SK-N-SH (cell line): ENCODE measurements at regions not wholly inside any gene's neighbourhood (a gene's known extent, or its start where the extent isn't known, plus 50 kb on each side); places are given as distances from the start of the nearest gene placed in this dataset.

ENCODE experiments used
- CTCF ChIA-PET: fragments of 300-600, 350-600 bp; formaldehyde crosslinking; extraction: SDS; loops from one replicate; lab custom pipeline; 2021; lab: Yijun Ruan, JAX
- POLR2A ChIA-PET: fragments of 350-600 bp; sonication (Branson Sonifier 250); formaldehyde crosslinking; extraction: SDS; loops from one replicate; lab custom pipeline; 2020; ENCODE audit warnings: antibody characterized with exemption, inconsistent platforms; lab: Yijun Ruan, JAX
- DNase-seq: peaks from one replicate; pipeline ENCODE4 v3.0.0; 2012
- H2AFZ ChIP-seq: fragments of 200-600 bp; sonication (generic); 2 replicates; pipeline ENCODE4 v1.8.1; 2016; ENCODE audit warnings: antibody characterized with exemption, mild to moderate bottlenecking, low read depth
- H3F3A ChIP-seq: fragments of 200-600 bp; sonication (generic); replicated peaks from 2 replicates; pipeline ENCODE3; 2016; ENCODE audit warnings: antibody characterized with exemption, mild to moderate bottlenecking; ENCODE audit not compliant: insufficient read depth
- H3K27ac ChIP-seq, 2 experiments: fragments of 200-500 bp in 1 of 2; fragments of 200-600 bp in 1 of 2; sonication (Bioruptor generic) in 1 of 2; sonication (generic), shearing (Covaris generic) in 1 of 2; 2 replicates each; pipeline versions ENCODE4 v1.5.1 to v1.6.1; 2014 to 2016; ENCODE audit warnings: low read depth in 2 of 2, inconsistent platforms in 1 of 2, low read length in 1 of 2, mild to moderate bottlenecking in 1 of 2, mixed read lengths in 1 of 2
- H3K27me3 ChIP-seq: fragments of 200-600 bp; sonication (generic), shearing (Covaris generic); 2 replicates; pipeline ENCODE4 v1.6.1; 2016; ENCODE audit warnings: mixed run types; ENCODE audit not compliant: insufficient read depth
- H3K36me3 ChIP-seq, 2 experiments: fragments of 200-500 bp in 1 of 2; fragments of 200-600 bp in 1 of 2; sonication (Bioruptor generic) in 1 of 2; sonication (generic) in 1 of 2; replicated peaks in 1 of 2; 2 replicates each; pipeline versions ENCODE3 to v1.5.1; 2014 to 2016; ENCODE audit warnings: low read length in 1 of 2, mild to moderate bottlenecking in 1 of 2; ENCODE audit not compliant: insufficient read depth in 2 of 2, control insufficient read depth in 1 of 2
- H3K4me1 ChIP-seq, 2 experiments: fragments of 200-500 bp in 1 of 2; fragments of 200-600 bp in 1 of 2; sonication (Bioruptor generic) in 1 of 2; sonication (generic), shearing (Covaris generic) in 1 of 2; 2 replicates each; pipeline versions ENCODE4 v1.5.1 to v1.6.1; 2014 to 2016; ENCODE audit warnings: low read depth in 1 of 2, low read length in 1 of 2, mixed run types in 1 of 2; ENCODE audit not compliant: insufficient read depth in 2 of 2, control insufficient read depth in 1 of 2
- H3K4me2 ChIP-seq: fragments of 200-600 bp; sonication (generic), shearing (Covaris generic); 2 replicates; pipeline ENCODE4 v1.6.1; 2017; ENCODE audit warnings: mixed run types
- H3K4me3 ChIP-seq, 2 experiments: fragments of 200-500 bp in 1 of 2; fragments of 200-600 bp in 1 of 2; sonication (Bioruptor generic) in 1 of 2; sonication (generic), shearing (Covaris generic) in 1 of 2; 2 replicates each; pipeline versions ENCODE4 v1.5.1 to v1.8.1; 2014 to 2016; ENCODE audit warnings: low read depth in 2 of 2, inconsistent platforms in 1 of 2, low read length in 1 of 2, mild to moderate bottlenecking in 1 of 2, mixed read lengths in 1 of 2, moderate library complexity in 1 of 2
- H3K79me2 ChIP-seq: fragments of 200-600 bp; sonication (generic); 2 replicates; pipeline ENCODE4 v1.8.1; 2017; ENCODE audit warnings: mild to moderate bottlenecking; ENCODE audit not compliant: insufficient read depth
- H3K9ac ChIP-seq: fragments of 200-600 bp; sonication (generic); 2 replicates; pipeline ENCODE4 v1.6.1; 2017; ENCODE audit warnings: mixed run types
- H3K9me2 ChIP-seq: fragments of 200-600 bp; sonication (generic); 2 replicates; pipeline ENCODE4 v1.6.1; 2017; ENCODE audit warnings: mixed run types
- H3K9me3 ChIP-seq: fragments of 200-600 bp; sonication (generic); 2 replicates; pipeline ENCODE4 v1.6.1; 2017; ENCODE audit warnings: mixed run types, mild to moderate bottlenecking, moderate library complexity
- H4K20me1 ChIP-seq: fragments of 200-600 bp; sonication (generic); 2 replicates; pipeline ENCODE4 v1.6.1; 2017; ENCODE audit warnings: mild to moderate bottlenecking, mixed run types; ENCODE audit not compliant: insufficient read depth
- ELF1 ChIP-seq: IDR thresholded peaks from 2 replicates; pipeline ENCODE4 v1.4.0; 2012
- EP300 ChIP-seq, 2 experiments: IDR thresholded peaks; 2 replicates each; pipeline versions ENCODE4 v1.4.0 to v1.6.1; 2012; ENCODE audit warnings: borderline replicate concordance in 1 of 2, low read depth in 1 of 2, low read length in 1 of 2
- FOXM1 ChIP-seq: IDR thresholded peaks from 2 replicates; pipeline ENCODE4 v1.4.0; 2012; ENCODE audit warnings: low read depth, mild to moderate bottlenecking
- GABPA ChIP-seq: IDR thresholded peaks from 2 replicates; pipeline ENCODE4 v1.4.0; 2012; ENCODE audit warnings: low read depth, mild to moderate bottlenecking
- GATA2 ChIP-seq: sonication (generic); formaldehyde crosslinking; IDR thresholded peaks from 2 replicates; pipeline ENCODE4 v1.5.0; 2020; ENCODE audit warnings: mild to moderate bottlenecking, missing genetic modification reagents
- NFIC ChIP-seq: IDR thresholded peaks from 2 replicates; pipeline ENCODE4 v1.4.0; 2012; ENCODE audit warnings: borderline replicate concordance
- POLR2AphosphoS5 ChIP-seq: IDR thresholded peaks from 2 replicates; pipeline ENCODE4 v1.6.1; 2012; ENCODE audit warnings: low read depth, low read length
- RFX5 ChIP-seq: IDR thresholded peaks from 2 replicates; pipeline ENCODE4 v1.6.1; 2012; ENCODE audit warnings: mild to moderate bottlenecking, improper control_type of control experiment, low read length
- SIN3A ChIP-seq: IDR thresholded peaks from 2 replicates; pipeline ENCODE4 v1.6.1; 2012; ENCODE audit warnings: low read depth, mild to moderate bottlenecking, low read length, moderate library complexity, borderline replicate concordance
- USF1 ChIP-seq: IDR thresholded peaks from 2 replicates; pipeline ENCODE4 v1.4.0; 2012; ENCODE audit warnings: low read depth, borderline replicate concordance
- YY1 ChIP-seq: IDR thresholded peaks from 2 replicates; pipeline ENCODE4 v1.4.0; 2012; ENCODE audit warnings: low read depth, mild to moderate bottlenecking
- ZBTB33 ChIP-seq: IDR thresholded peaks from 2 replicates; pipeline ENCODE4 v1.4.0; 2012; ENCODE audit warnings: low read depth, borderline replicate concordance
- WGBS: methylation state at CpG from one replicate; pipeline ENCODE4 v1.1.6; 2017; ENCODE audit warnings: low lambda C conversion rate; 5-methylcytosine and 5-hydroxymethylcytosine counted together
- TF ChIP-seq, protein P1 (sequence below): fragments of 200-600 bp; sonication (generic); IDR thresholded peaks from 2 replicates; pipeline ENCODE4 v1.6.1; 2017; ENCODE audit warnings: antibody characterized with exemption, mild to moderate bottlenecking, moderate library complexity

DNA sequence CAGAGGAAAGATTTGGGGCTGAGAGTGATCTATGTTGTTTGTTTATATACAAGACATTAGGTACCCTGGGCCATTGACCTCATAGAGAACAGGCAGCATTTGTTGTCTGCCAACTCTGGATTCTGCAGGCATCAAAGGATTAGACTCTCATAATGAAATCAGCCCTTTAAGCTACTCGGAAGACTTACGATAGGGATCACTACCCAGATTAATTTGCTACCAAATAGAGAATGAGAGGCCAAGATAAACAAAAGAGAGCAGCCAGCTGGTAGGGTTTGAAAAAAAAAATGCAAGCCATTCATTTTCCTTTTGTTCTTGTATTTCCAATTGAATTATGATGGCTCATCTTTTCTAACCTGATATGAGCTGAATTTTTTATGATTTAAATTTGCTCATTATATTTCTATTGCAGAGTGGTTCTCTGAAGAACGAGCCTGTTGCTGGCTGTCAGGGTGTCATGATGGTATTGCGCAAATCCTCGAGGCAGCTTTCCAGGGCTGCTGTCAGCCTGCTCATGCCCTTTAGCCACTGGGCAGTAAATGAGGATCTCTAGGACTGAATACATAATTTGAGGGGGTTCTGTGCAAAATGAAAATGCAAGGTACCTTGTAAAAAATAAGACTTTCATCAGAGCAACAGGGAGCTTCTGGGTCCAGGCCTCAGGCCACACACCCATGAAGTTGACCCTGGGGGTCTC, 116.4 kb upstream of the KCNJ15 start:
- H2AFZ ChIP-seq: no peak overlapping the region
- H3K9me2 ChIP-seq: no peaks in the 10 kb centered on the region
- no peaks in the 10 kb centered on the region for H3F3A ChIP-seq
- ChIA-PET CTCF (interaction anchor here (0.7 to 1.6 kb wide), 5 partner anchors 13 to 466 kb away, joined by 3 to 5 read pairs (median 4); no protein-coding TSS in a partner anchor), POLR2A (no interaction called here)
- H3K27me3 ChIP-seq: no peaks in the 10 kb centered on the region; the same call in 1 of the 2 replicates
- H3K79me2 ChIP-seq: no peaks in the 10 kb centered on the region
- H3K36me3 ChIP-seq: no peaks in the 10 kb centered on the region
- WGBS: 0% methylated on average over 5 of the region's 5 CpGs
- peaks cover 0 to 2% of the 10 kb centered on the region in 2 experiments; a peak in 1 of 4 replicates for H3K4me1 ChIP-seq
- no peak for TF ChIP-seq EP300 (IDR thresholded peaks at IDR 0.05; ENCODE audit: borderline replicate concordance in 1 of 2, low read depth in 1 of 2, low read length in 1 of 2)
- no peak for TF ChIP-seq ZBTB33
- TF ChIP-seq SIN3A: no peak
- peak; percentile 47; the same call in 1 of the 2 replicates for TF ChIP-seq GATA2 (CRISPR knock-in tag)
- H3K4me3 ChIP-seq: no peak overlapping the region
- no peak overlapping the region for H3K4me2 ChIP-seq
- H4K20me1 ChIP-seq: no peaks in the 10 kb centered on the region
- DNase-seq: peak; percentile 33
- H3K9ac ChIP-seq: no peak overlapping the region
- no peaks in the 10 kb centered on the region for H3K9me3 ChIP-seq
- no peak overlapping the region for H3K27ac ChIP-seq

DNA sequence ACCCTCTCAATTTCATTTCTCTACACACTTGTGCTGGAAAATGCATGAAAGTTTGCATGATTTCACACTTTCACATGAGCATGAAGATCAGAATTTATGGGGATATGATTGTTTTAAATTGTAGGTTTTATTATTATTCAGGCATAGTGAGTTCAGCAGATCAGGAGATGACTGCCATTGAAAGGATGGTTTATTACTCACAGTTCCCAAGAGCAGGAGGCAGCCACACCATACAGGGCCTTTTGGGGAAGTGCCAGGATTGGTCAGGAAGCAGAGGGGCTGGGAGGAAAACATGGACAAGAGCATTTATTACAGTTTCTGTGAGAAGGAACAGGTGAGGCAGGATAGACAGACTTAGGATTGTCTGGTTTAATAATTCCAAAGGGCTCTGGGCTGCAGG, 114.6 kb upstream of the KCNJ15 start:
- no peak overlapping the region for H3K4me2 ChIP-seq
- no peak overlapping the region for H3K9ac ChIP-seq
- H3K4me3 ChIP-seq: no peak overlapping the region
- H3K4me1 ChIP-seq: peaks cover 0 to 2% of the 10 kb centered on the region in 2 experiments; a peak in 1 of 4 replicates
- no peak overlapping the region for H2AFZ ChIP-seq
- no peak for TF ChIP-seq NFIC
- TF ChIP-seq, all 33 proteins: peak for 0
- ChIA-PET CTCF (no interaction called here), POLR2A (no interaction called here)
- Histone ChIP-seq H3K27me3 (no peaks in the 10 kb centered on the region; the same call in 1 of the 2 replicates), H3K36me3 (no peaks in the 10 kb centered on the region), H3F3A (no peaks in the 10 kb centered on the region), H3K9me3 (no peaks in the 10 kb centered on the region), H3K9me2 (no peaks in the 10 kb centered on the region), H3K79me2 (no peaks in the 10 kb centered on the region), H3K27ac (no peak overlapping the region), H4K20me1 (no peaks in the 10 kb centered on the region)
- DNase-seq: no peak

DNA sequence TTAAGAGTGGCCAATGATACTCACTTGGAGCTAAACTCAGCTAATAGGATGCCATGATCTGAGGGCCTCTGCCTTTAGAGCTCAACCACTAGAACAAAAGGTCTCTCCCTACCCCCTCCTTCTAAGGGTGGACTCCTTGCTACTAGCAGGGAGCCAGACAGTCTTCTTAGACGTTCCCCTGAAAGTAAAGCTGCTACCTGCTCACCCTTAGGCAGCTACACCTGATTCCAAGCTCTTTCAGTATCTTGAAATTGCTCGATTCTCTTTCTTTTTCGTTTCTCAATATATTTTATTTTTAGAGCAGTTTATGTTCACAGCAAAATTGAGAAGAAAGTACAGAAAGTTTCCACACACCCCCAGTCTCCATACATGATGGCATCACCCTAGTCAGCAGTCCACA, 112.6 kb upstream of the KCNJ15 start:
- no peaks in the 10 kb centered on the region for H3K79me2 ChIP-seq
- no peaks in the 10 kb centered on the region; the same call in 1 of the 2 replicates for H3K27me3 ChIP-seq
- no peaks in the 10 kb centered on the region for H3K9me3 ChIP-seq
- no peak for DNase-seq
- H2AFZ ChIP-seq: no peak overlapping the region
- no peak overlapping the region for H3K9ac ChIP-seq
- H3K36me3 ChIP-seq: no peaks in the 10 kb centered on the region
- H3K4me3 ChIP-seq: no peak overlapping the region
- no peaks in the 10 kb centered on the region for H3F3A ChIP-seq
- ChIA-PET CTCF (interaction anchor here (0.7 to 1.0 kb wide), 2 partner anchors 18 to 20 kb away, joined by 3 to 6 read pairs; no protein-coding TSS in a partner anchor), POLR2A (no interaction called here)
- no peak overlapping the region for H3K4me2 ChIP-seq
- WGBS: 5% methylated on average over 3 of the region's 3 CpGs
- no peaks in the 10 kb centered on the region for H4K20me1 ChIP-seq
- no peak overlapping the region for H3K27ac ChIP-seq
- H3K9me2 ChIP-seq: no peaks in the 10 kb centered on the region
- peaks cover 0 to 2% of the 10 kb centered on the region in 2 experiments; a peak in 1 of 4 replicates for H3K4me1 ChIP-seq
- no peak for TF ChIP-seq SIN3A
- TF ChIP-seq, protein P1, sequence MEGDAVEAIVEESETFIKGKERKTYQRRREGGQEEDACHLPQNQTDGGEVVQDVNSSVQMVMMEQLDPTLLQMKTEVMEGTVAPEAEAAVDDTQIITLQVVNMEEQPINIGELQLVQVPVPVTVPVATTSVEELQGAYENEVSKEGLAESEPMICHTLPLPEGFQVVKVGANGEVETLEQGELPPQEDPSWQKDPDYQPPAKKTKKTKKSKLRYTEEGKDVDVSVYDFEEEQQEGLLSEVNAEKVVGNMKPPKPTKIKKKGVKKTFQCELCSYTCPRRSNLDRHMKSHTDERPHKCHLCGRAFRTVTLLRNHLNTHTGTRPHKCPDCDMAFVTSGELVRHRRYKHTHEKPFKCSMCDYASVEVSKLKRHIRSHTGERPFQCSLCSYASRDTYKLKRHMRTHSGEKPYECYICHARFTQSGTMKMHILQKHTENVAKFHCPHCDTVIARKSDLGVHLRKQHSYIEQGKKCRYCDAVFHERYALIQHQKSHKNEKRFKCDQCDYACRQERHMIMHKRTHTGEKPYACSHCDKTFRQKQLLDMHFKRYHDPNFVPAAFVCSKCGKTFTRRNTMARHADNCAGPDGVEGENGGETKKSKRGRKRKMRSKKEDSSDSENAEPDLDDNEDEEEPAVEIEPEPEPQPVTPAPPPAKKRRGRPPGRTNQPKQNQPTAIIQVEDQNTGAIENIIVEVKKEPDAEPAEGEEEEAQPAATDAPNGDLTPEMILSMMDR: no peak
- TF ChIP-seq GABPA: no peak
- TF ChIP-seq USF1: no peak
- TF ChIP-seq RFX5: no peak
- TF ChIP-seq FOXM1: no peak
- no peak for TF ChIP-seq ELF1
- TF ChIP-seq YY1: no peak
- no peak for TF ChIP-seq POLR2AphosphoS5
